ENCODE measurements at regions not wholly inside any gene's neighbourhood (a gene's known extent, or its start where the extent isn't known, plus 50 kb on each side); places are given as distances from the start of the nearest gene placed in this dataset.
"Not testable (repeated sequence)": the region's sequence is repeated elsewhere in the genome, so short reads cannot be mapped to it uniquely, and the experiment has no call there.

DNA sequence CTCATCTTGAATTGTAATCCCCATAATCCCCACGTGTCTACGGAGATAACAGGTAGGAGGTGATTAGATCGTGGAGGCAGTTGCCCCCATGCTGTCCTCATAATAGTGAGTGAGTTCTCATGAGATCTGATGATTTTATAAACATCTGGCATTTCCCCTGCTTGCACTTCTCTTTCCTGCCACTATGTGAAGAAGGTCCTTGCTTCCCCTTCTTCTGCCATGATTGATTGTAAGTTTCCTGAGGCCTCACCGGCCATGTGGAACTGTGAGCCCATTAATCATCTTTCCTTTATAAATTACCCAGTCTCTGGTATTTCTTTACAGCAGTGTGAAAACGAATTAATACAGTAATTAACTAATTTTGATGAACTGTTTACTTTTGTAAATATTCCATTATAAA, 582.5 kb downstream of the TSN start:
- H3K36me3 ChIP-seq, result no peaks in the 10 kb centered on the region
- H3K27me3 ChIP-seq, result no peaks in the 10 kb centered on the region
- no peak for TF ChIP-seq POLR2AphosphoS5 (IDR thresholded peaks at IDR 0.05)
- TF ChIP-seq POLR2A (IDR thresholded peaks at IDR 0.05), result no peak
- no peak for ATAC-seq
- no peaks in the 10 kb centered on the region for H3K9me3 ChIP-seq
- H3K4me1 ChIP-seq, result no peaks in the 10 kb centered on the region
- H3K4me3 ChIP-seq, result no peak overlapping the region
- WGBS, 2 donors (ENCODE audit: low coverage in 1 of 2), result 80 to 86% methylated on average over 5 of the region's 5 CpGs
- no peak overlapping the region for H3K27ac ChIP-seq

GRCh38 chr2:122340246-122340645, 584.8 kb downstream of the TSN start:
- no peak overlapping the region for H3K4me3 ChIP-seq
- no peak for ATAC-seq
- H3K9me3 ChIP-seq, result no peaks in the 10 kb centered on the region
- no peaks in the 10 kb centered on the region for H3K4me1 ChIP-seq
- H3K36me3 ChIP-seq, result no peaks in the 10 kb centered on the region
- TF ChIP-seq POLR2AphosphoS5 (IDR thresholded peaks at IDR 0.05) (no peak), EP300 (IDR thresholded peaks at IDR 0.05) (no peak), POLR2A (IDR thresholded peaks at IDR 0.05) (no peak)
- TF ChIP-seq, protein P1, sequence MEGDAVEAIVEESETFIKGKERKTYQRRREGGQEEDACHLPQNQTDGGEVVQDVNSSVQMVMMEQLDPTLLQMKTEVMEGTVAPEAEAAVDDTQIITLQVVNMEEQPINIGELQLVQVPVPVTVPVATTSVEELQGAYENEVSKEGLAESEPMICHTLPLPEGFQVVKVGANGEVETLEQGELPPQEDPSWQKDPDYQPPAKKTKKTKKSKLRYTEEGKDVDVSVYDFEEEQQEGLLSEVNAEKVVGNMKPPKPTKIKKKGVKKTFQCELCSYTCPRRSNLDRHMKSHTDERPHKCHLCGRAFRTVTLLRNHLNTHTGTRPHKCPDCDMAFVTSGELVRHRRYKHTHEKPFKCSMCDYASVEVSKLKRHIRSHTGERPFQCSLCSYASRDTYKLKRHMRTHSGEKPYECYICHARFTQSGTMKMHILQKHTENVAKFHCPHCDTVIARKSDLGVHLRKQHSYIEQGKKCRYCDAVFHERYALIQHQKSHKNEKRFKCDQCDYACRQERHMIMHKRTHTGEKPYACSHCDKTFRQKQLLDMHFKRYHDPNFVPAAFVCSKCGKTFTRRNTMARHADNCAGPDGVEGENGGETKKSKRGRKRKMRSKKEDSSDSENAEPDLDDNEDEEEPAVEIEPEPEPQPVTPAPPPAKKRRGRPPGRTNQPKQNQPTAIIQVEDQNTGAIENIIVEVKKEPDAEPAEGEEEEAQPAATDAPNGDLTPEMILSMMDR (IDR thresholded peaks at IDR 0.05), result no peak
- no peak overlapping the region for H3K27ac ChIP-seq
- no peaks in the 10 kb centered on the region for H3K27me3 ChIP-seq
- 61 to 68% methylated on average over 3 of the region's 3 CpGs for WGBS, 2 donors (ENCODE audit: low coverage in 1 of 2)

DNA sequence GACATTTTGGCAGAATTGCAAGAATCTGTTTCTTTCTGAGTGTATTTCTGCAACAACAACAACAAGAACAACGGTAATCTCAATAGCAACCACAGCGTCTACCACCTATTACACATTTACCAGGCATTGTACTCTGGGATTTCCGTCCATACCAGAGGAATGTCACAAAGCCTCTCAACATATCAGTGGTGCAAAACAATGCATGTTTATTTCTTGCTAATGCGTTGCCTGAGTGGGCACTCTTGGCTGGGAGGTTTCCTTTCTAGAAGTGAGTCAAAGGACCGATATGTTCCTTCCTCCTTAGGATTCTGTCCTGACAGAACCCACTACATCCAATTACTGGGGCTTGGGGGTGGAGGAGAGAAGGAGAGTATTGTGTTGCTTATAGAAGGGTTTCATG, 585.6 kb downstream of the TSN start:
- no peaks in the 10 kb centered on the region for H3K4me1 ChIP-seq
- H3K36me3 ChIP-seq, result no peaks in the 10 kb centered on the region
- H3K4me3 ChIP-seq, result no peak overlapping the region
- TF ChIP-seq, protein P1 (IDR thresholded peaks at IDR 0.05), result no peak
- TF ChIP-seq EP300 (IDR thresholded peaks at IDR 0.05) (no peak), POLR2A (IDR thresholded peaks at IDR 0.05) (no peak), POLR2AphosphoS5 (IDR thresholded peaks at IDR 0.05) (no peak)
- H3K9me3 ChIP-seq, result no peaks in the 10 kb centered on the region
- no peak for ATAC-seq
- no peaks in the 10 kb centered on the region for H3K27me3 ChIP-seq
- WGBS, 2 donors (ENCODE audit: low coverage in 1 of 2), result 77 to 93% methylated on average over 4 of the region's 5 CpGs
- H3K27ac ChIP-seq, result no peak overlapping the region

DNA sequence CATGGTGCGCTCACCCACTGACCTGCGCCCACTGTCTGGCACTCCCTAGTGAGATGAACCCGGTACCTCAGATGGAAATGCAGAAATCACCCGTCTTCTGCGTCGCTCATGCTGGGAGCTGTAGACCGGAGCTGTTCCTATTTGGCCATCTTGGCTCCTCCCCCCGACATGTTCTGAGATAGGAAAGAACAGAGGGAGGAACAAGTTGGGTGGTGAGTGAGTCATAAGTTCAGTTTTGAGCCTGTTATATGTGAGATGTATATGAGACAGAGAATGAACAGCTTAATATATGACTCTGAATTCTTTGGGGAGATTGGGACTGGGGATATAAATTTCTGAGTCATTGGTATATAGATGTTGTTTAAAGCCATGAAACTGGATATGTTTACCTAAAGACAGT, 596.7 kb downstream of the TSN start:
- not testable (repeated sequence) for H3K4me1 ChIP-seq, H3K36me3 ChIP-seq, H3K27me3 ChIP-seq, H3K27ac ChIP-seq, H3K9me3 ChIP-seq, ATAC-seq, H3K4me3 ChIP-seq
- 77% methylated on average over 5 of the region's 8 CpGs; no CpG with 5 or more reads in 1 of the 2 donors for WGBS, 2 donors (ENCODE audit: low coverage in 1 of 2)

GRCh38 chr2:122357998-122358397, 602.5 kb downstream of the TSN start:
- Histone ChIP-seq H3K27ac (no peak overlapping the region), H3K9me3 (no peaks in the 10 kb centered on the region), H3K4me1 (no peaks in the 10 kb centered on the region), H3K36me3 (no peaks in the 10 kb centered on the region), H3K27me3 (no peaks in the 10 kb centered on the region), H3K4me3 (no peak overlapping the region)
- no peak for ATAC-seq
- WGBS, 2 donors (ENCODE audit: low coverage in 1 of 2), result 91 to 100% methylated on average over 1 of the region's 1 CpG
- TF ChIP-seq POLR2AphosphoS5 (IDR thresholded peaks at IDR 0.05) (no peak), EP300 (IDR thresholded peaks at IDR 0.05) (no peak), POLR2A (IDR thresholded peaks at IDR 0.05) (no peak)
- TF ChIP-seq, protein P1 (IDR thresholded peaks at IDR 0.05), result no peak

DNA sequence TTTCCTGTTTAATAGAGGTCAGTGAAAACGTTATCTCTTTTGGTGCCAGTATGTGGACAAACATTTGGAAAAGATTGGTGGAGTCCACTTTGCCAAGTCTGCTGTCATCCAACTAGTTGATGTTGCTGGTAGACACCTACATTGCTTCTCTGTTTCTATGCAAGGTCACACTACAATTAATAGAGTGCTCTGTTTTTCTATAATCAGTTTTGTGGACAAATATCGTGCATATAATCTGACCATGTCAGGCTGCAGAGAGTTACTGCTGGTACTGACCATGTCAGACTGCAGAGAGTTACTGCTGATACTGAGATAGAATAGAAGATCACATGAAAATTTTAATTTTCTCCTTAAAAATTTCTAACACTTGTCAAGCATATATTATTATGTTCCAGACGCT, 603.3 kb downstream of the TSN start:
- WGBS, 2 donors (ENCODE audit: low coverage in 1 of 2), result 58 to 68% methylated on average over 3 of the region's 3 CpGs

More for the DNA sequence above, 603.3 kb downstream of the TSN start:
- no peaks in the 10 kb centered on the region for H3K36me3 ChIP-seq
- no peaks in the 10 kb centered on the region for H3K4me1 ChIP-seq
- no peak for ATAC-seq
- no peak overlapping the region for H3K4me3 ChIP-seq
- H3K27me3 ChIP-seq, result no peaks in the 10 kb centered on the region
- no peaks in the 10 kb centered on the region for H3K9me3 ChIP-seq
- no peak overlapping the region for H3K27ac ChIP-seq
- TF ChIP-seq POLR2AphosphoS5 (IDR thresholded peaks at IDR 0.05) (no peak), EP300 (IDR thresholded peaks at IDR 0.05) (no peak), POLR2A (IDR thresholded peaks at IDR 0.05) (no peak)
- TF ChIP-seq, protein P1 (IDR thresholded peaks at IDR 0.05), result no peak

All from gastroesophageal sphincter (tissue), 4 donors.